NCI-H1694 treated with DMSO at 0.1 percent for 48 hours (cell line): ENCODE measurements at regions not wholly inside any gene's neighbourhood (a gene's known extent, or its start where the extent isn't known, plus 50 kb on each side); places are given as distances from the start of the nearest gene placed in this dataset.

ENCODE experiments used
- DNase-seq: peaks from one replicate; lab custom pipeline; 2025; lab: John Stamatoyannopoulos, UW

DNA sequence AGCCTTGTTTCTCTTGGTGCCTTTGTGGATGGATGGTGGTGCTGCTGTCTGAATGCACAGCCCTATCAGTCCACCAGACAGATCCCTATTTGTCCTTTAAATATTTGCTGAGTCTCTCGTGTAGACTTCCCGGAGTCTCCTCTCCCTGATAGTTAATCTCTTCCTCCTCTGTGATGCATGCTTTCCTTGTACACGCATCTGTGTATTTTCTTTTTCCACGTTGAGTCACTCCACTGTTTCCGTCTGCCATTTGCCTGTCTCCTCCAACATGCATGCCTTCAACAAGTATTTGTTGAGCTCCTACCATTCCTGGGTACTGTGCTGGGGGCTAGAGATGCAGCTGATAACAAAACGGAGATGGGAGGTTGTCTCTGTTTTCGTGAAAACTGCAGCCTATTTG, 282.6 kb downstream of the HAPSTR1 start:
- no peak for DNase-seq

DNA sequence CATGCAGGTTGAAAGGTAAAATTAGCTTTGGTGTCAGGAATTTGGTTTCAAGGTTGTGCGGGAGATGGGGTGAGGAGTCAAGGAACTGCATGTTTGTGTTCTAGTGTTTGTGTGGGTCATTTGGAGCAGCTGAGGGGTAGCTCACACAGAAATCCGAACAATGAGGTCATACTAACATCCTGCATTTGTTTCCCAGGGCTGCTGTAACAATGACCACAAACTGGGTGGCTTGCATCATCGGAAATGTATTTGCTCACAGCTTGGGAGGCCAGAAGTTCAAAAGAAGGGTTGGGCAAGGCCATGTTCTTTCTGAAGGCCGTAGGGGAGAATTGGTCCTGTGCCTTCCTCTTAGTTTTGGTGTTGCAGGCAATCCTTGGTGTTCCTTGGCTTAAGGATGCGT, 287.4 kb downstream of the HAPSTR1 start:
- DNase-seq, result no peak

DNA sequence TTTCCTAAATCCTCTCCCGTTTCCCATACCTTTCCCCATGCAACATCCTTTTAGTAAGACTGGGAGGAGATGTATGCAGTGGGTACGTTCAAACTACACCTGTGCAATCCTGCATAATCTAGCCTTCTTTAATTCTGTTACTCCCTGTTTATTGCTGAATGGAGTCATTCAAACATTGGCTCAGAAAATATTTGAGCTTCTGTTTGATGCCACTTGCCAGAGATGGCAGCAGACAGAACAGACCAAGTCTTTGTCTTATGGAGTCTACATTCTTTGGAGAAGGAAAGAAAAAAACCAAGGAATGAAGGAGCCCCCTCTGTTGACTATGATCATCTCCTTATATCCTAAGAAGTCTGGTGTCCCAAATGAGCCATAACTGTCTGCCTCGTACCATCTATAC, 288.8 kb downstream of the HAPSTR1 start:
- no peak for DNase-seq

DNA sequence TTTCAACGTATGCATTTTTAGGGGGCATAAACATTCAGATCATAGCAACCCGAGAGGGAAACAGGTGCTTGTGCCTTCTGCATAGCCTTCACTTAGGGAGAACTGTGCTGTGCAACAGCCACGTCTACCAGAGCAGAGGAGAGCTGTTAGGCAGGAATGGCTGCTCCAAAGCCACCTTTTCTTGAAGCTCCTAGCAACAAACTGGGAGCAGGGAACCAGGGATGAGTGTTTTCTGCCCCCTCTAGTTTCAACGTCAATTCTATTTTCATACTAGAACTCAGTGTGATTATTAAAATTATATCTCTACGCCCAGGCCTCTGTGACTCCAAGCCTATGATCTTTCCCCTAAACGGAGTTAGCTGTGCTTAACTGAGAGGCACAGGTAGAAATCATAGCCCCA, 290.0 kb downstream of the HAPSTR1 start:
- no peak for DNase-seq

DNA sequence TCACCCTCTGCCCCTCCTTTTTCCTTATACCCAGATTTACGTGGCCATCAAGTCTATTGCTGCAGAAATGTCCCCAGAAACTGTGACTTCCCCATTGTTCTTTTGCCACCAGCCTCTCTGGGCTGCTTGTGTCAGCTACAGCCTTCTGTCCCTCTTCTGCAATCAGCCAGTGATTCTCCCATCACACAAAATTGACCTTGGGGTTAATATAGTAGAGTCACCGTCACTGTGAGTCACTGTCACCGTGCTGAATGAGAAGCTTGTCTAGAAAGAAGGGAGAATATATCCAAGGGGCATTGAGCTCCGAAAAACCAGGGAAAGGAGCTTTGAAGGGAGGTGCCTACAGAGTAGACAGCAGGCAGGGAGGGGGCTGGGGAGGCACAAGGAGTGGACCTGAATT, 290.5 kb downstream of the HAPSTR1 start:
- DNase-seq, result no peak

DNA sequence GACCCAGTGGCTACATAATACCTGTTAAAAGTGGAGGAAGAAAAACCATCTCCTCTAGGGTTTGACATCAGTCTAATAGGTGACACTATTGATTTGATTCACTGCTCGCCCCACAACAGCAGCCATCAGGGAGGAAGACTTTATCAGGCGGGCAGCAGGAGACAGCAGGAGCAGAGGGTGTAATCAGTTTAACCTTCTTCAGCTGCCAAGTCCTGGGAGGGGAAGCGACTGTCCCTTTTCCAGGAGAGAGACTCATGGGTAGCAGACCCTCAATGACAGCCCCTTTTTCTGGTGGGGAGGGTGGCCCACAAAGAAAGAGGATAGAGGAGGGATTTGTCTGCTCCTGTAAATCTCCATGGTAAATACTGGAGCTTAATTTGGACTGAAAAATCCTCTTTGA, 291.8 kb downstream of the HAPSTR1 start:
- no peak for DNase-seq

DNA sequence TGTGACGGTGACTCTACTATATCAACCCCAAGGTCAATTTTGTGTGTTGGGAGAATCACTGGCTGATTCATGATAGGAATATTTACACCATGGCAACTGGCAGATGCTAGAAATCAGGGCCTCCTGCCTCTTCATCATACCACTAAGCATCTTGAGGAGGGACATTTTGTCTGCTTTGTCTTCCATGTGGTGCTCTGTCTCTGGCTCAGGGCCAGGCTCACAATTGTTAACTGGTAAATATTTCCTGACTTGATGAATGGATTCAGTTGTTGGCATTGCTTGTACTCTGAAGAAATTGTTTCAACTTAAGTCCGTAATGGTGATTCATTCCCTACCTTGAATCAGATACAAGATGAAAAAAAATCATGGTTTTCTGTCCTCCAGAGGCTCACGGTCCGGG, 292.7 kb downstream of the HAPSTR1 start:
- DNase-seq, result no peak

DNA sequence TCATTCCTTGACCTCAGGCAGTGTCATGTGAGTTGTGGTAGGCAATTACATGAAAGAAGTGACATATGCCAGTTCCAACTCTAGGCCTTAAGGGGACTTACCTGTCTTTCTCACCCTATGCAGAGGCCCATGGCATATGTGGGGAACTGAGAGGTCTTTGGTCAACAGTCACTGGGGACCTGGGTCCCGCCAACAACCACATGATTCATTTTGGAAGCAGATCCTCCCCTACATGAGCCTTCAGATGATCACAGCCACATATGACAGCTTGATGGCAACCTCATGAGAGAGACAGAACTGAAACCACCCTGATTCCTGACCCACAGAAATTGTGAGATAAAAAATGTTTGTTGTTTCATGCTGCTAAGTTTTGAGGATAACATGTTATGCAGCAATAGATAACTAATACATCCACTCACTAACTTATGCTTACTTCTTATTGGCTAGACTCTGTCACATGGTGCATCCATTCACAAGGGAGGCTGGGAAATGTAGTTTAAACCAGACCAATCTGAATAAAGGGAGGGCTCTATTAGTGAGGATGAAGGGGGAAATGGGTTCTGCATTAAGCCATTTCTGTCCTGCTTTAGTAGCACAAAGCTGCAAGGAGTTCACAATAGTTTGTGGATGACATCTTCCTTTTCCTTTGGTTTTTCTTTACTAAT, 298.2 kb downstream of the HAPSTR1 start:
- no peak for DNase-seq

DNA sequence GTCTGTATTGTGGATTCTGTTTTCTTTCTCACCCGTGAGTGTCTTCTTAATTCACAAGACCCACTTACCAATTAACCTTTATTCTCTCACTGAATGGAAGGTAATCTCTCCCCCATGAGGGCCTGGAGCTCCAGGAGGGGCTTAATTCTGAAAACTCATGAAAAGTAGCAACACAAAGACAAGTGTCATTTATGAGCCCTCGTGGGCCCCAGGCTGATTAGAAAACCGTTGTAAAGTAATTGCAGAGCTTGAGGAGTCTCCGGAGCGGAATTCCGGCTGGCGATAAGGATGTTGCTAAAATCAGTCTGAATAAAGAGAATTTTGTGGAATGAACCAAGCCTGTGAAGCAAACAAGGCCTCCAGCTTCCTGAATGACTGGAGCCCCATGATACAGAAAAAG, 301.5 kb downstream of the HAPSTR1 start:
- DNase-seq, result no peak

DNA sequence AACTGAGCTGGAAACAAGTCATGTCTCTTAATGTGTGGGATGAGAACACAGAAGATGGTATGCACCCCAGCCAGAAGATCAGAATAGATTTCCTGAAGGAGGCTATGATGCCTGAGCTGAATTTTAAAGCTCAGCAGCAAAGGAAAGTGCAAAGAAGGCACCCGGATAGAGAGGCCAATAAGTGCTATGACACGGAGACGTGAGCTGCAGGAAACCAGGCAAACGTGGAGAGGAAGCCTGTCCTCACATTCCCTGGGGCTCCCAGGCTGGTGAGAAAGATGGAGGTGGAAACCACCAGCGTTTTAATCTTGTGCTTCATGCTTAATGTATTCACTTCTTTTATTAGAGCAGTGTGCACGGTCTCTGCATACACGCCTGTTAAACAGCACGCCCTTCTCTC, 302.1 kb downstream of the HAPSTR1 start:
- no peak for DNase-seq

DNA sequence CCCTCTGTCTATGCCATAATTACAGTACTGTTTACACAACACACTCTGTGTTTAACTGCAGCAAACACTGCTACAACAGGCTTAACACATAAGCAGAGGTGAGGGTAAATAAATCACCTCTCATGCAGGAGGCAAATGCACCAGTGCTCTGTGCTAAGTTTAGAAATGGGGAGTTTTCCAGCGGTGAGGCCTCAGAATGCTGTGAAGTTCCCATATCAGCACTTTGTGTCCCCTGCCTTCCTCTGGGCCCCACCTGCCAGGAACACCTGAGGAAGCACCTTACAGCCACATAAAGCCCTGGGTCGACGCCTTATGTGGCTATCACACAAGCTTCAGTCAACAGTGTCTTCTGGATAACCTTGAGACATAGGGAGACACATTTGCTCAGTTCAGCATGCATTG, 304.5 kb downstream of the HAPSTR1 start:
- no peak for DNase-seq

DNA sequence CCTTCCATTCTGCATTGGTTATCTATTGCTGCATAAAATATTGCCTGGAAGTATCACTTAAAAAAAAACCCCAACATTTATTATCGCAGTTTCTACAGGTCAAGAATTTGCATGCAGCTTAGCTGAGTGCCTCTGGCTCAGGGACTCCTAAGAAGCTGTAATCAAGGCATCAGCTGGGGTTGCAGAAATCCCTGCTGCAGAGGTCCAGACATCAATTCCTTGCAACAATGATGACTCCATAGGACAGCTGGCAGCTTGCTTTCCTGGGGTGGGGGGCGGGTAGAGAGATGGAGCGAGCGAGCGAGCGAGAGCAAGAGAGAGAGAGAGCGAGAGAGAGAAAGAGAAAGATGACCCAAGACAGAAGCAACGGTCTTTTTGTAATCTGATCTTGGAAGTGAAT, 308.1 kb downstream of the HAPSTR1 start:
- no peak for DNase-seq

DNA sequence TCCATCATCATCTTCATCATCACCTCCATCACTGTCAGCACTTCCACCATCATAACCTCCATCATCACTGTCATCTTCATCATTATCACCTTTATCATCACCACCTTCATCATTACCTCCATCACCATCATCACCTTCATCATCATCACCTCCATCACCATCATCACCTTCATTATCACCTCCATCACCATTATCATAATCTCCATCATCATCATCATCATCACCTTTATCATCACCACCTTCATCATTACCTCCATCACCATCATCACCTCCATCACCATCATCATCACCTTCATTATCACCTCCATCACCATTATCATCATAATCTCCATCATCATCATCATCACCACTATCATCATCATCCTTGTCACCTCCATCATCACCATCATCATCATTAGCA, 309.7 kb downstream of the HAPSTR1 start:
- DNase-seq, result no peak

DNA sequence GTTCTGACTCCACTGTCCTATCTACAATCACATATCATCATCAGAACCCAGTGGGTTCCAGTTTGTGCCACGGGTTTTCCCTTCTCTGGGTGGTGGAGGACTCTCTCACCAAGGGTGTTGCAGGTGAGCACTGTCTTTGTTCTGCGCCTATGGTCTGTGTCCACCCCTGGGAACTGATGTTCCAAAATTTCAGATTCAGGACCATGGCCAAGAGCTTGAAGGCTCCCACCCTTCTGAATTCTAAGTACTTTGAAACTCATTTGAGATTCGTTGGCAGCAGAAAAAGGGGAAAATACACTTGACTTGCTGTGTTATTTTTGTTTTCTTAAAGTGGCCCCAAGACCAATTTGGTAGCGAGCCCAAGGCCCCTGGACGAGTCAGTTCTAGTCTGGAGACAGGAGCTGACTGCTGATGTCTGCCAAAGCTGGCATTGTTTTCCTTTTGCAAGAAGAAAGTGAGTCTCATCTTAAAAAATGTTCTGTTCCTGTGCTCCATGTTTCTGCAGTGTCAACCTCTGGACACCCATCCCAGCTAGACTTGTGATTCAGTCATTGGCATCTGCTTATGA, 310.9 kb downstream of the HAPSTR1 start:
- no peak for DNase-seq

DNA sequence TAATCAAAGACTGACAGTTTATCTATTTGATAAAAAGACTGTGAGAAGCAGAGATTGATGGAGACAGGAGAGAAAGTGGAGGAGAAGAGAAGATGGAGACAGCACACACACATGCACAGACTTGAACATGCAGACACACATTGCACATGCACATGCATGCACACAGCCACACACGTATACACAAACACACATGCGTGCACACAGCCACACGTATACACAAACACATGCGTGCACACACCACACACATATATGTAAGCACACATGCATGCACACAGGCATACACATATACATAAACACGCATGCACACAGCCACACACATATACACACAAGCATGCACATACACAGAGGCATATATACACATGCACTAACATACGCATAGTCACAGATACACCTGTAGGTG, 313.4 kb downstream of the HAPSTR1 start:
- no peak for DNase-seq

DNA sequence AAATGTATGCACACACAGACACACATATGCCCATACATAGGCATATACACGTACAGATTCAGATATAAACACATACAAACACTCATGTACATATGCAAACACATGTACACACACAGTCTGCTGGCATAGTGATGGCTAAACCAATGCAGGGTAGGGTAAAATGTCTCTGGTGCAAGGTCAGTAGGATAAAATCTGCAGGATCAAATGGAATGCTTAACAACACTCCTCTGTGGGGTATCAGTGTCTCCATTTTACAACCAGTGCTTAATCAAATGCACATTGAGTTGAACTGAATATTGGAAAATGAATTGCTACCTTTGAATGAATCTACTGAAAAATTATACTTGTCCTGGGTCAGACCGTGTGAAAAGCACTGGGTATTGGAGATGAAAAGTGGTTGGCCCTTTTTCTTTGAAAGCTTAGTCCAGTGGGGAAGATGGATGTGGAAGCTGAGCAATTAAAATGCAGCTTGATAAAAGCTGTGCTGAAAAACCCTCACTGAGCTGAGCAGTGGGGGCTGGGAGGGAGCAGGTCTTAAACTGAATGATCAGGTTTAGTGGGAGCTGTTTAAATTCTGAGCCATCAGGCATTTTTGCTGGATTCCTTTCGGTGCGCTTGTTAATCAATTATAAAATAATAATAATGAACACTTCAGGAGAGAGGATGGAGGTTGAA, 314.7 kb downstream of the HAPSTR1 start:
- no peak for DNase-seq

DNA sequence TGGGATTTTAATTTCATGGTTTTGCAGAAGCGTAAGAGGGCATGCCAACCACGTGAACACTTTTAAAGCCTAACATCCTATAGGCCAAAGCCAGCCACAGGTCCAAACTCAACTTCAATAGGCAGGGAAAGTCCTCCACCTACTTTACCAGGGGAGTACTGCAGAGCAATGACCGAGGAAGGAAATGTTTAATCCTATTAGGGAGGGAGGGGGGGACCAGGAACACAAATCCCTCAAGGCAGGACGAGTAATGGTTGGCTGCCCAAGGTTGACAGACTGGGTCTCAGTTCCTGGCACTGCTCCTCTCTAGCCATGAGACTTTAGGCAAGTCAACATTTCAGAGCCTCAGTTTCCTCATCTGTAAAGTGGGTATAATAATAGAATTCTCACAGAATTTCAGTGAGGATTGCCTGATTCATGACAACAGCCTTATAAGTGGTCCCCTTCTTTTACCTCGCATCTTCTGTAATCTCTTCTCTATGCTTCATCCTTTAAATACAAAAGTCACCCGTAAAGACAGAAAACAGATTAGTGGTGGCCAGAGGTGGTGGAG, 315.8 kb downstream of the HAPSTR1 start:
- no peak for DNase-seq

DNA sequence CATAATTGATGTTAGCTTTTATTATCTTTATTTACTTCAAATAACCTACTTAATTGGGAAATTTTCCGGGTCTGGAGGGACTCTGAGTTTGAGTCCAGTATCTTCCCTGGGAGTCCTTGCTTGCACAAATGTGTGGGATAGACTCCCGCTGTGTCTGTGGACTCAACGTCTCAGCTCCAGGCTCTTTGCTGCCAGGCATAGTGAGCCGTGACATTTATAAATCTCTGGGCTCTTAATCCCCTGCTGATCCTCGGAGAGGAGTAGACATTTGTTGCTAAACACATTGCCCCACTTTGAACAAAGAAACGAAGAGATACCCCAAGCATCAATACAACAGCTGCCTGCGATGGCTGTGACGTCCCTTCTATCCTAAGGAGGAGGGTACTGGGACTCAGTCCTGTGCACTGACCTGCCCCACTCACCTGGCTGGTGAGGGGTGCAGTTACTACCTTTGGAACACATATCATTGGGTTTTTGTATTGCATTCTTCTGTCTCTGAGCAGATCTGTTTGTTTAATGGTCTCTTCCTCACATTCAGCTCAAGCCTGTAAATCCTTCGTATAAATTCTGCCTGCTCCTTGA, 316.9 kb downstream of the HAPSTR1 start:
- DNase-seq, result no peak

DNA sequence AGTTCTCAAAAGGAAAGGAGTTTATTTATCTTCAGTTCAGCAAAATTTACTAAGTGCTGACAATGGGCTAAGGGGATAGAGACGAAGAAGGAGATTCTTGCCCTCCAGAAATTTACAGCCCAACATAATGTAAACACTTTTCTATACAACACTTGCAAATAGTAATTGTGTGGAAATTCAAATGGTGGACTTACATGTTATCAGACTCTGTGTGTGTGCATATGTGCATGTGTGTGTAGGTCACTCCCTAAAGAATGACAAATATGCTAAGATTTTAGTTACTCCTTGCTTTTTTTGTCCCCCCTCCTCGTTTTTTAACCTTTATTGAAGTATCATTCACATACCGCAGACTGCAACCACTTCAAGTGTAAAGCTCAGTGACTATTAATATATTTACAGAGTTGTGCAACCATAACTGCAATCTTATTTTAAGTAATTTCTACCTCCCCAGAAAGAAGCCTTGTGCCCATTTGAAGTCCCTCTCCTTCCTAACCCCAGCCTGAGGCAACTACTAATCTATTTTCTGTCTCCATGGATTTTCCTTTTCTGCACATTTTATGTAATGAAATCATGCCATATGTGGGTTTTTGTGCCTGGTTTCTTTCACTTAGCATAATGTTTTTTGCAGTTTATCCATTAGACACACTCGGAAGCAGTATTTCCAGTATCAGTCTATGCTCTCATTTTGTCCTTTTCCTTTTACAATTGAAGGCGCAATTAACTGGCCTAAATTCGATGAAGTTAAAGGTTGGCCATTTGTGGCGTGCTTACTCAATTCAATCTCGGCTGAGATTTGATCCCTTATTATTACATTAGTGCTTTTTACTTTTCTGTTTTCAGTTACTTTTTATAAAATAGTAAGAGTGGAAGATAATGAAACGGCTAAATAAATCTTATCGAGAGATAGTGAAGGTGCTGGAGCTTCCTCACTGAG, 318.4 kb downstream of the HAPSTR1 start:
- no peak for DNase-seq

DNA sequence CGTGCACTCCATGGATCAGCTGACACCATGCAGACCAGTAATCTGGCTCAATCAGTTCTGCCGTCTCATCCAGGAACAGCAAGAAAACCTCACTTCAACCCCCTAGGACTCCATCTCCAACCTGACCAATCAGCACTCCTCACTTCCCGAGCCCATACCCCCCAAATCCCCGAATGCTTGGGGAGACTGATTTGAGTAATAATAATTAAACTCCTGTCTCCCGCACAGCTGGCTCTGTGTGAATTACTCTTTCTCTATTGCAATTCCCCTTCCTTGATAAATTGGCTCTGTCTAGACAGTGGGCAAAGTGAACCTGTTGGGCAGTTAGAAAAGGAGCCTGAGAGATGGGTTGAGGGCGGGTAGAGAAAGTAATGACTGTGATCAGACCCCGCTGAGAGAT, 320.0 kb downstream of the HAPSTR1 start:
- DNase-seq, result no peak

DNA sequence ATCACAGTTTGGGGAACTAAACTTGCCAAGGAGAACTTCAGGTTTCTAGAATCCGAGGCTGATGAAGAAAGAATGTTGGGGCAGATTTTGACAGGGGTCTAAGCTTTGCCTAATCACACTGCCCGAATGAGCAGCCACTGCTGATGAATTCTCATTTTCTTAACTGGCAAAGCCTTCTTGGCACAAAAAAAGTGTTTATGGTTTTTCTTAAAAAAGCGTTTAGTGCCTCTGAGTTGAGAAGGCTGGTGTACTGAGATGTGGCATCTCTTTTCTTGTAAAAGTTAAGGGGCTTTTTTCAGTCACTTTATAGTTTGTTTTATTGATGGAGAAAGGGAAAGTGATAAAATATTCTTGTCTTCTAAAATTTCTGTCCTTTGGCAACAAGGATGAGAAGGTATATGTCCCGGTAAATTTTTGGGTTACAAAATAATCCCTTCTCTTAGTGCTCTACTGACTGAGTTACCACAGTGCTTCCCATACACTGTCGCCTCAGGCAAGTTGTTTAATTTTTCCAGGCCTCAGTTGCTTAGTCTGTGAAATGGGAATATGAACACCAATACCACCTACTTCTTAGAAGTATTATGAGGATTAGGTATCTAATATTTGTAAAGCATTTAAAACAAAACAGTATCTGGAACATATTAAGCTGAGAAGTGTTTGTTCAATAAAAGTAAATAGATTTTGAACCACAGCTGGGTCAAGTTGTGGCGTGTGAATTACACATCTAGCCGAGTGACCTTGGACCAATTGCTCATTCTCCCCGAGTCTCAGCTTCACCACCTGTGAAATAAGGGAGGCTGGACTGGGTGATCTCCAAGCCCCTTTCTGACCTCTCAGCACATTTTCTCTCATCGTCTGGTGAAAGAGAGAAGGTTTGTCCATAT, 320.8 kb downstream of the HAPSTR1 start:
- no peak for DNase-seq
